ENCODE measurements at regions not wholly inside any gene's neighbourhood (a gene's known extent, or its start where the extent isn't known, plus 50 kb on each side); places are given as distances from the start of the nearest gene placed in this dataset.

- TF ChIP-seq CTCF (conservative IDR thresholded peaks at IDR 0.05; ENCODE audit: low read depth, low read length) (no peak), EZH2 (IDR thresholded peaks at IDR 0.05; ENCODE audit: borderline replicate concordance, low read depth, low read length, poor library complexity, severe bottlenecking) (no peak)
Observed at GRCh38 chr20:24084281-24084680, 95.7 kb upstream of the GGTLC1 start.

Measured in A673 (cell line).